IMR-90 (cell line): ENCODE measurements at regions not wholly inside any gene's neighbourhood (a gene's known extent, or its start where the extent isn't known, plus 50 kb on each side); places are given as distances from the start of the nearest gene placed in this dataset.

Experiments used
- ATAC-seq: fragments of 200-7000 bp; cut with Tn5 transposase; 2 replicates; pipeline ENCODE4 v1.9.1; 2020; ENCODE audit warnings: low read depth, mild to moderate bottlenecking, moderate library complexity
- BruUV-seq: library from RNA; stranded (reverse); fragments of 400-500 nt; replicated peaks from 2 replicates; lab custom pipeline; 2021; lab: Mats Ljungman, UMichigan
- CTCF ChIA-PET: fragments of 300-600 bp; formaldehyde crosslinking; extraction: SDS; loops from one replicate; lab custom pipeline; 2021; ENCODE audit warnings: antibody characterized with exemption; lab: Yijun Ruan, JAX
- POLR2A ChIA-PET: fragments of 300-600 bp; sonication (Branson Sonifier 250); formaldehyde crosslinking; loops from one replicate; lab custom pipeline; 2022; ENCODE audit warnings: antibody characterized with exemption; ENCODE audit not compliant: unreplicated experiment; lab: Charles Lee
- DNase-seq: peaks from one replicate; pipeline ENCODE4 v3.0.0; 2013
- H2AFZ ChIP-seq: replicated peaks from 2 replicates; pipeline ENCODE3; 2013; ENCODE audit warnings: low read length, mild to moderate bottlenecking; ENCODE audit not compliant: poor library complexity
- H2AK5ac ChIP-seq: 2 replicates; pipeline ENCODE4 v1.6.1; 2013; ENCODE audit warnings: low read depth, low read length, inconsistent platforms
- H2AK9ac ChIP-seq: replicated peaks from 2 replicates; pipeline ENCODE3; 2013; ENCODE audit warnings: mild to moderate bottlenecking, low read depth, low read length, moderate library complexity; ENCODE audit not compliant: poor library complexity
- H2BK120ac ChIP-seq: 2 replicates; pipeline ENCODE4 v1.6.1; 2013; ENCODE audit warnings: low read depth, low read length, inconsistent platforms
- H2BK15ac ChIP-seq: 3 replicates; pipeline ENCODE4 v1.6.1; 2013; ENCODE audit warnings: low read depth, low read length, inconsistent platforms
- H2BK20ac ChIP-seq: 2 replicates; pipeline ENCODE4 v1.6.1; 2013; ENCODE audit warnings: low read depth, mild to moderate bottlenecking, inconsistent platforms, low read length, moderate library complexity
- H2BK5ac ChIP-seq: 2 replicates; pipeline ENCODE4 v1.6.1; 2013; ENCODE audit warnings: mild to moderate bottlenecking, low read depth, low read length, inconsistent platforms; ENCODE audit not compliant: poor library complexity, severe bottlenecking
- H3K14ac ChIP-seq: replicated peaks from 2 replicates; pipeline ENCODE4 v1.6.1; 2013; ENCODE audit warnings: low read depth, low read length, inconsistent platforms
- H3K18ac ChIP-seq: 2 replicates; pipeline ENCODE4 v1.6.1; 2013; ENCODE audit warnings: low read depth, low read length, control low read depth
- H3K23ac ChIP-seq: 2 replicates; pipeline ENCODE4 v1.6.1; 2013; ENCODE audit warnings: low read depth, low read length, inconsistent platforms
- H3K27ac ChIP-seq: 2 replicates; pipeline ENCODE4 v1.5.1; 2013; ENCODE audit warnings: mild to moderate bottlenecking, control low read depth, low read length; ENCODE audit not compliant: insufficient read depth
- H3K27me3 ChIP-seq: 2 replicates; pipeline ENCODE4 v1.6.1; 2013; ENCODE audit warnings: low read length; ENCODE audit not compliant: control insufficient read depth, insufficient read depth
- H3K36me3 ChIP-seq: 2 replicates; pipeline ENCODE4 v1.6.1; 2013; ENCODE audit warnings: low read length, mixed read lengths; ENCODE audit not compliant: control insufficient read depth, insufficient read depth
- H3K4ac ChIP-seq: 2 replicates; pipeline ENCODE4 v1.6.1; 2013; ENCODE audit warnings: low read depth, low read length, inconsistent platforms
- H3K4me1 ChIP-seq: 2 replicates; pipeline ENCODE4 v1.6.1; 2013; ENCODE audit warnings: low read length, mixed read lengths; ENCODE audit not compliant: control insufficient read depth, insufficient read depth
- H3K4me2 ChIP-seq: 2 replicates; pipeline ENCODE4 v1.6.1; 2013; ENCODE audit warnings: low read depth, mild to moderate bottlenecking, control low read depth, low read length, moderate library complexity
- H3K4me3 ChIP-seq: 2 replicates; pipeline ENCODE4 v1.5.1; 2013; ENCODE audit warnings: low read depth, mild to moderate bottlenecking, control low read depth, low read length, moderate library complexity; ENCODE audit not compliant: insufficient read depth
- H3K56ac ChIP-seq: 2 replicates; pipeline ENCODE4 v1.6.1; 2013; ENCODE audit warnings: low read length, inconsistent platforms; ENCODE audit not compliant: insufficient read depth; ENCODE audit errors: extremely low read depth
- H3K79me1 ChIP-seq, 2 experiments: 2 replicates each; pipeline ENCODE4 v1.6.1; 2013; ENCODE audit warnings: low read length in 2 of 2, inconsistent platforms in 1 of 2, low read depth in 1 of 2
- H3K9ac ChIP-seq: 2 replicates; pipeline ENCODE4 v1.6.1; 2013; ENCODE audit warnings: low read depth, low read length, control low read depth
- H3K9me1 ChIP-seq: 2 replicates; pipeline ENCODE4 v1.6.1; 2013; ENCODE audit warnings: low read length, inconsistent platforms; ENCODE audit not compliant: insufficient read depth
- H3K9me3 ChIP-seq: 2 replicates; pipeline ENCODE4 v1.6.1; 2013; ENCODE audit warnings: low read length; ENCODE audit not compliant: control insufficient read depth, insufficient read depth
- H4K20me1 ChIP-seq: 2 replicates; pipeline ENCODE4 v1.6.1; 2013; ENCODE audit warnings: low read length, inconsistent platforms; ENCODE audit not compliant: insufficient read depth
- H4K5ac ChIP-seq: 2 replicates; pipeline ENCODE4 v1.6.1; 2013; ENCODE audit warnings: mild to moderate bottlenecking, low read depth, low read length, control low read depth
- H4K8ac ChIP-seq, 2 experiments: 2 replicates each; pipeline ENCODE4 v1.6.1; 2013; ENCODE audit warnings: low read depth in 2 of 2, low read length in 2 of 2, control low read depth in 1 of 2, inconsistent platforms in 1 of 2
- H4K91ac ChIP-seq: 2 replicates; pipeline ENCODE4 v1.6.1; 2013; ENCODE audit warnings: low read depth, low read length, inconsistent platforms; ENCODE audit not compliant: insufficient read depth
- BHLHE40 ChIP-seq: fragments of 150-350 bp; IDR thresholded peaks from 2 replicates; pipeline ENCODE4 v1.6.1; 2016; ENCODE audit warnings: mild to moderate bottlenecking, low read depth, low read length
- CHD1 ChIP-seq: IDR thresholded peaks from 2 replicates; pipeline ENCODE4 v1.6.1; 2012; ENCODE audit warnings: low read depth, low read length, improper control_type of control experiment
- CTCF ChIP-seq: conservative IDR thresholded peaks from 2 replicates; pipeline ENCODE4 v1.5.1; 2012; ENCODE audit warnings: mild to moderate bottlenecking, low read depth, low read length, improper control_type of control experiment
- ELK1 ChIP-seq: fragments of 150-350 bp; IDR thresholded peaks from 2 replicates; pipeline ENCODE4 v1.6.1; 2016; ENCODE audit warnings: low read depth, mild to moderate bottlenecking, low read length, moderate library complexity, borderline replicate concordance
- FOS ChIP-seq: fragments of 150-350 bp; IDR thresholded peaks from 2 replicates; pipeline ENCODE4 v1.6.1; 2016; ENCODE audit warnings: low read depth, low read length
- MAFK ChIP-seq: IDR thresholded peaks from 2 replicates; pipeline ENCODE4 v1.6.1; 2012; ENCODE audit warnings: low read depth, low read length, improper control_type of control experiment
- NFE2L2 ChIP-seq: fragments of 150-350 bp; IDR thresholded peaks from 2 replicates; pipeline ENCODE4 v1.6.1; 2016; ENCODE audit warnings: low read depth, mild to moderate bottlenecking, low read length
- RAD21 ChIP-seq: IDR thresholded peaks from 2 replicates; pipeline ENCODE4 v1.6.1; 2012; ENCODE audit warnings: low read length, improper control_type of control experiment
- RFX5 ChIP-seq: IDR thresholded peaks from 2 replicates; pipeline ENCODE4 v1.8.0; 2012; ENCODE audit warnings: low read depth, mild to moderate bottlenecking, low read length, moderate library complexity
- SMC3 ChIP-seq: fragments of 150-350 bp; IDR thresholded peaks from 2 replicates; pipeline ENCODE4 v1.6.1; 2016; ENCODE audit warnings: low read depth, mild to moderate bottlenecking, antibody characterized with exemption, low read length, moderate library complexity
- USF2 ChIP-seq: fragments of 150-350 bp; IDR thresholded peaks from 2 replicates; pipeline ENCODE4 v1.6.1; 2017; ENCODE audit warnings: mild to moderate bottlenecking, antibody characterized with exemption, low read length, low read depth
- WGBS, 2 experiments: methylation state at CpG; one replicate each; pipeline versions ENCODE4 v1.1.5 to v1.1.7; 2013; ENCODE audit warnings: missing lambda C conversion rate in 2 of 2; ENCODE audit not compliant: insufficient read length in 1 of 2; ENCODE audit errors: extremely low coverage in 2 of 2; 5-methylcytosine and 5-hydroxymethylcytosine counted together
- dilution Hi-C: fragments of 300-500 bp; cut with HindIII; formaldehyde crosslinking; loops from one replicate; pipeline ENCODE4 v1.14.3; 2018; ENCODE audit warnings: low sequenced_read_pairs; ENCODE audit not compliant: unreplicated experiment
- in situ Hi-C: fragments of 300-500 bp; cut with MboI; formaldehyde crosslinking; loops from 3 replicates; pipeline ENCODE4 v1.14.3; 2019; ENCODE audit warnings: low sequenced_read_pairs, inconsistent platforms, mixed read lengths
- intact Hi-C: fragments of 100-400 bp; cut with micrococcal nuclease; formaldehyde crosslinking; loops from 2 replicates; pipeline ENCODE4 v1.10.0; 2022

- DNase-seq (no peak), ATAC-seq (no peak)
- no peak for TF ChIP-seq BHLHE40
- TF ChIP-seq RFX5, result no peak
- TF ChIP-seq RAD21, result no peak
- TF ChIP-seq MAFK, result no peak
- TF ChIP-seq CTCF, result no peak
- TF ChIP-seq ELK1, result no peak
- TF ChIP-seq NFE2L2, result no peak
- no peak for TF ChIP-seq USF2
- TF ChIP-seq CHD1, result no peak
- no peak for TF ChIP-seq SMC3
- no peak for TF ChIP-seq FOS
- Histone ChIP-seq H3K9me1 (no peaks in the 10 kb centered on the region), H2AK5ac (no peak overlapping the region), H4K8ac (no peak overlapping the region), H3K4me3 (no peak overlapping the region), H2BK15ac (no peak overlapping the region), H3K4me1 (no peaks in the 10 kb centered on the region; the same call in 1 of the 2 replicates), H4K20me1 (no peaks in the 10 kb centered on the region), H3K9me3 (no peaks in the 10 kb centered on the region), H3K4me2 (no peak overlapping the region), H2BK20ac (no peak overlapping the region), H3K23ac (no peak overlapping the region), H3K18ac (no peak overlapping the region), H2BK120ac (no peak overlapping the region), H2AK9ac (no peak overlapping the region), H2BK5ac (no peak overlapping the region), H3K36me3 (no peaks in the 10 kb centered on the region), H3K56ac (no peak overlapping the region), H3K79me1 (no peaks in the 10 kb centered on the region), H4K91ac (no peak overlapping the region), H3K4ac (no peak overlapping the region), H3K27ac (no peak overlapping the region), H4K5ac (no peak overlapping the region), H3K14ac (no peak overlapping the region), H3K27me3 (peaks cover 4% of the 10 kb centered on the region; the same call in 1 of the 2 replicates), H3K9ac (no peak overlapping the region), H2AFZ (no peak overlapping the region)
- POLR2A ChIA-PET, result no interaction called here
- BruUV-seq, result no TSS peak
- CTCF ChIA-PET, result interaction anchor here (0.6 kb wide), 1 partner anchor 194 kb away, joined by 3 read pairs; no protein-coding TSS in a partner anchor
- in situ Hi-C loops, result no loop called here
- dilution Hi-C loops, result no loop called here
- no CpG with 5 or more reads among the region's 4 CpGs for WGBS, 2 experiments
- intact Hi-C loops, result no loop called here
These were observed 145.3 kb upstream of the STX18 start for GRCh38 chr4:4687100-4687499.
